GM12878 (cell line): ENCODE measurements at regions not wholly inside any gene's neighbourhood (a gene's known extent, or its start where the extent isn't known, plus 50 kb on each side); places are given as distances from the start of the nearest gene placed in this dataset.

ENCODE experiments used
- ATAC-seq: fragments of 200-7000 bp; cut with Tn5 transposase; 3 replicates; pipeline ENCODE4 v1.9.1; 2020; ENCODE audit warnings: mild to moderate bottlenecking, moderate library complexity
- BruUV-seq: library from RNA; stranded (reverse); fragments of 400-500 nt; replicated peaks from 2 replicates; lab custom pipeline; 2021; lab: Mats Ljungman, UMichigan
- CTCF ChIA-PET: fragments of 300-600 bp; sonication (Branson Sonifier 250); formaldehyde crosslinking; extraction: SDS; loops from one replicate; lab custom pipeline; 2021; ENCODE audit warnings: inconsistent platforms; lab: Yijun Ruan, JAX
- POLR2A ChIA-PET: fragments of 350-600 bp; formaldehyde crosslinking; extraction: SDS; loops from one replicate; lab custom pipeline; 2021; ENCODE audit warnings: inconsistent platforms; lab: Charles Lee
- RAD21 ChIA-PET: fragments of 300-600 bp; sonication (Branson Sonifier 250); formaldehyde crosslinking; loops from one replicate; lab custom pipeline; 2023; ENCODE audit warnings: antibody characterized with exemption; ENCODE audit not compliant: unreplicated experiment; lab: Charles Lee
- SMC1A ChIA-PET: fragments of 300-600 bp; sonication (Branson Sonifier 250); formaldehyde crosslinking; loops from one replicate; lab custom pipeline; 2023; ENCODE audit not compliant: unreplicated experiment, uncharacterized antibody; lab: Charles Lee
- DNase-seq: peaks from one replicate; pipeline ENCODE4 v3.0.0-alpha.2; 2011; ENCODE audit warnings: low read depth, low spot score
- FAIRE-seq: peaks from 3 replicates; lab custom pipeline; 2011; peaks lifted over from hg19 to GRCh38; lab: Jason Lieb, UNC
- H2AFZ ChIP-seq: 2 replicates; pipeline ENCODE4 v1.6.0; 2011; ENCODE audit warnings: low read depth, low read length, control low read depth; ENCODE audit not compliant: control insufficient read depth
- H3K27ac ChIP-seq: 2 replicates; pipeline ENCODE4 v1.5.1; 2011; ENCODE audit warnings: control low read depth; ENCODE audit not compliant: control insufficient read depth, insufficient read depth
- H3K27me3 ChIP-seq, 2 experiments: replicated peaks in 1 of 2; 2 replicates each; pipeline versions ENCODE4 v1.6.0 to v1.6.1; 2011; ENCODE audit warnings: low read length in 1 of 2; ENCODE audit not compliant: control insufficient read depth in 2 of 2, insufficient read depth in 2 of 2
- H3K36me3 ChIP-seq, 2 experiments: 2 replicates each; pipeline ENCODE4 v1.5.1; 2011; ENCODE audit warnings: low read length in 1 of 2; ENCODE audit not compliant: control insufficient read depth in 2 of 2, insufficient read depth in 2 of 2
- H3K4me1 ChIP-seq: 2 replicates; pipeline ENCODE4 v1.6.1; 2011; ENCODE audit warnings: mild to moderate bottlenecking, low read length, moderate library complexity, mixed read lengths; ENCODE audit not compliant: control insufficient read depth, insufficient read depth
- H3K4me2 ChIP-seq: 2 replicates; pipeline ENCODE4 v1.6.0; 2011; ENCODE audit warnings: control low read depth; ENCODE audit not compliant: control insufficient read depth, insufficient read depth
- H3K4me3 ChIP-seq: fragments of 200-600 bp; sonication (generic); 2 replicates; pipeline ENCODE4 v1.5.1; 2016
- H3K79me2 ChIP-seq: 2 replicates; pipeline ENCODE4 v1.6.0; 2011; ENCODE audit warnings: low read length; ENCODE audit not compliant: control insufficient read depth, insufficient read depth
- H3K9ac ChIP-seq: 2 replicates; pipeline ENCODE4 v1.8.0; 2011; ENCODE audit warnings: low read length, control low read depth, mixed read lengths; ENCODE audit not compliant: control insufficient read depth, insufficient read depth
- H3K9me3 ChIP-seq: replicated peaks from 3 replicates; pipeline ENCODE4 v1.5.1; 2011; ENCODE audit warnings: mild to moderate bottlenecking, low read length; ENCODE audit not compliant: control insufficient read depth, insufficient read depth
- H4K20me1 ChIP-seq: 2 replicates; pipeline ENCODE4 v1.6.0; 2011; ENCODE audit not compliant: control insufficient read depth, insufficient read depth
- ASH2L ChIP-seq: fragments of 300-600, 200-600 bp; sonication (generic); IDR thresholded peaks from 2 replicates; pipeline ENCODE4 v1.6.1; 2017; ENCODE audit warnings: low read depth, mild to moderate bottlenecking, borderline replicate concordance
- GABPA ChIP-seq: IDR thresholded peaks from 2 replicates; pipeline ENCODE4 v1.6.1; 2014; ENCODE audit warnings: antibody characterized with exemption, low read depth, mild to moderate bottlenecking, inconsistent platforms
- KAT2A ChIP-seq: conservative IDR thresholded peaks from 2 replicates; pipeline ENCODE4 v1.6.1; 2011; ENCODE audit warnings: low read depth, low read length; ENCODE audit not compliant: control insufficient read depth
- MTA2 ChIP-seq: fragments of 450-650 bp; IDR thresholded peaks from 2 replicates; pipeline ENCODE4 v1.6.1; 2016; ENCODE audit warnings: low read depth, mild to moderate bottlenecking, moderate library complexity
- MXI1 ChIP-seq: fragments of 150-350 bp; IDR thresholded peaks from 2 replicates; pipeline ENCODE4 v1.6.1; 2011; ENCODE audit warnings: low read depth, mild to moderate bottlenecking, inconsistent platforms, low read length, improper control_type of control experiment
- NFYA ChIP-seq: IDR thresholded peaks from 2 replicates; pipeline ENCODE4 v1.6.1; 2011; ENCODE audit warnings: low read depth, mild to moderate bottlenecking, low read length, improper control_type of control experiment, borderline replicate concordance
- RAD51 ChIP-seq: fragments of 450-650 bp; IDR thresholded peaks from 2 replicates; pipeline ENCODE4 v1.6.1; 2016; ENCODE audit warnings: moderate library complexity, mild to moderate bottlenecking, inconsistent platforms
- RELA ChIP-seq: fragments of 450-650 bp; IDR thresholded peaks from 2 replicates; pipeline ENCODE4 v1.8.0; 2014; ENCODE audit warnings: borderline replicate concordance; ENCODE audit not compliant: partially characterized antibody
- SMAD5 ChIP-seq: IDR thresholded peaks from 2 replicates; pipeline ENCODE4 v1.6.1; 2016; ENCODE audit warnings: antibody characterized with exemption, low read depth
- SPI1 ChIP-seq: IDR thresholded peaks from 2 replicates; pipeline ENCODE4 v1.6.1; 2011; ENCODE audit warnings: low read depth, mild to moderate bottlenecking, low read length, moderate library complexity, borderline replicate concordance; ENCODE audit not compliant: insufficient read depth
- TCF3 ChIP-seq: IDR thresholded peaks from 2 replicates; pipeline ENCODE4 v1.6.1; 2012; ENCODE audit warnings: low read depth, mild to moderate bottlenecking, low read length, borderline replicate concordance; ENCODE audit not compliant: insufficient read depth
- TCF7 ChIP-seq: IDR thresholded peaks from 2 replicates; pipeline ENCODE4 v1.6.1; 2014; ENCODE audit warnings: antibody characterized with exemption, borderline replicate concordance
- YBX1 ChIP-seq: fragments of 450-650 bp; IDR thresholded peaks from 2 replicates; pipeline ENCODE4 v1.6.1; 2016; ENCODE audit warnings: antibody characterized with exemption
- WGBS: methylation state at CpG from one replicate; pipeline ENCODE4 v1.1.6; 2016; ENCODE audit warnings: low lambda C conversion rate; ENCODE audit not compliant: insufficient replicate concordance, insufficient coverage; ENCODE audit errors: missing lambda C conversion rate; 5-methylcytosine and 5-hydroxymethylcytosine counted together
- in situ Hi-C: fragments of 300-500 bp; cut with MboI; formaldehyde crosslinking; loops from 9 replicates; pipeline ENCODE4 v1.14.3; 2018; ENCODE audit warnings: mixed read lengths
- intact Hi-C: fragments of 100-400 bp; cut with micrococcal nuclease; formaldehyde crosslinking; loops from one replicate; pipeline ENCODE4 v1.14.2; 2022; ENCODE audit not compliant: unreplicated experiment
- TF ChIP-seq, protein P1 (sequence below): IDR thresholded peaks from 2 replicates; pipeline ENCODE4 v1.6.1; 2011; ENCODE audit warnings: low read depth, mild to moderate bottlenecking, low read length, moderate library complexity, borderline replicate concordance; ENCODE audit errors: extremely low read depth

DNA sequence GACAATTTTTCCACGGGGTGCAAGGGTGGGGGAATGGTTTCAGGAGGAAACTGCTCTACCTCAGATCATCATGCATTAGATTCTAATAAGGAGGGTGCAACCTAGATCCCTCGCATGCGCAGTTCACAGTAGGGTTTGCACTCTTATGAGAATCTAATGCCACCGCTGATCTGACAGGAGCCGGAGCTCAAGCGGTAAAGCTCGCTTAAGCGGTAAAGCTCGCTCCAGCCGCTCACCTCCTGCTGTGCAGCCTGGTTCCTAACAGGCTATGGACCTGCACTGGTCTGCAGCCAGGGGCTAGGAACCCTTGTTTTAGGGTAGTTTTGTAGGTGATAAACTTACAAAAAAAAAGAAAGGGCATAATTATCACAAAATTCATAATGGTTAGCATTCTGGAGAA lies 53.9 kb upstream of the RYR3 start:
- no TSS peak for BruUV-seq
- H3K9me3 ChIP-seq: no peaks in the 10 kb centered on the region
- no peaks in the 10 kb centered on the region for H4K20me1 ChIP-seq
- ChIA-PET POLR2A (no interaction called here), RAD21 (no interaction called here), CTCF (no interaction called here)
- no peaks in the 10 kb centered on the region; a peak in 1 of 4 replicates for H3K27me3 ChIP-seq
- H3K79me2 ChIP-seq: no peaks in the 10 kb centered on the region
- no peak for DNase-seq
- intact Hi-C loops: no loop called here
- no peaks in the 10 kb centered on the region for H3K4me1 ChIP-seq
- no peaks in the 10 kb centered on the region for H3K36me3 ChIP-seq
- in situ Hi-C loops: no loop called here
- no peak overlapping the region for H3K9ac ChIP-seq
- no peak overlapping the region for H3K27ac ChIP-seq
- H3K4me3 ChIP-seq: no peak overlapping the region
- no peak for ATAC-seq
- H2AFZ ChIP-seq: no peak overlapping the region
- TF ChIP-seq MXI1 (no peak), TCF7 (no peak), MTA2 (no peak), GABPA (no peak), TCF3 (no peak), SPI1 (no peak), RELA (no peak), YBX1 (no peak), SMAD5 (no peak), RAD51 (no peak), NFYA (no peak), KAT2A (no peak), ASH2L (no peak)
- TF ChIP-seq, protein P1, sequence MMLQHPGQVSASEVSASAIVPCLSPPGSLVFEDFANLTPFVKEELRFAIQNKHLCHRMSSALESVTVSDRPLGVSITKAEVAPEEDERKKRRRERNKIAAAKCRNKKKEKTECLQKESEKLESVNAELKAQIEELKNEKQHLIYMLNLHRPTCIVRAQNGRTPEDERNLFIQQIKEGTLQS: no peak
- TF ChIP-seq, all 136 proteins: peak for 0
- SMC1A ChIA-PET: interaction anchor here (0.7 kb wide), 1 partner anchor 11 kb away, joined by 4 read pairs; no protein-coding TSS in a partner anchor
- no peak for FAIRE-seq
- no peak overlapping the region for H3K4me2 ChIP-seq
- WGBS: 81% methylated on average over 10 of the region's 10 CpGs
